GM12874 (cell line): ENCODE measurements at regions not wholly inside any gene's neighbourhood (a gene's known extent, or its start where the extent isn't known, plus 50 kb on each side); places are given as distances from the start of the nearest gene placed in this dataset.

Experiments
- CTCF ChIP-seq: IDR thresholded peaks from 2 replicates; pipeline ENCODE4 v1.5.1; 2011; ENCODE audit warnings: low read depth, mild to moderate bottlenecking, control low read depth, low read length, moderate library complexity; ENCODE audit not compliant: insufficient read depth

- no peak for TF ChIP-seq CTCF
Observed at GRCh38 chr7:29642494-29643155, 79.0 kb downstream of the PRR15 start.

- TF ChIP-seq CTCF, result no peak
Observed at GRCh38 chr7:29647020-29647654, 83.5 kb downstream of the PRR15 start.

GRCh38 chr7:29649028-29649716 is 85.5 kb downstream of the PRR15 start:
- no peak for TF ChIP-seq CTCF

GRCh38 chr7:29649876-29650275 is 86.2 kb downstream of the PRR15 start:
- no peak for TF ChIP-seq CTCF

DNA sequence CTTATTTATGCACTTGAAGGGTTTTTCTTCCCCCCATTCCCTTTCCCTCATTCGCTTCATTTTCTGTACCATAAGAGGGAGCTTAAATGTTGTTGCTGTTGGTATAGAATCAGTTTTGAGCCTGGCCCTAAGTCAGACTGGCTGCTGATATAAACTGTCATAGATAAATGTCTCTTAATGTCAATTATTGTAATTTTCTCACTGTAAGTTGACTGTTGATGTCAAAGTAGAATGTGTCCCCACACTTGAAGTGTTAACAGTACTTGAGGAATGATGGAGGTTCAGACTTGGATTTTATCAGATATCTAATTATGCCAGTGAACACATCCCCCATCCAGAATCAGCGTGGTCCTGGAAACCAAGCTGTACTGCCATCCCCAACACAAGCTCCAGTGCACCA is 87.8 kb downstream of the PRR15 start:
- no peak for TF ChIP-seq CTCF

- no peak for TF ChIP-seq CTCF
Observed at GRCh38 chr7:29652556-29652955, 88.9 kb downstream of the PRR15 start.

- TF ChIP-seq CTCF, result no peak
Observed at GRCh38 chr7:29657288-29657687, 93.7 kb downstream of the PRR15 start.
